Pancreas (tissue), 10 donors: ENCODE measurements at regions not wholly inside any gene's neighbourhood (a gene's known extent, or its start where the extent isn't known, plus 50 kb on each side); places are given as distances from the start of the nearest gene placed in this dataset.

Source experiments
- ATAC-seq, 4 donors: fragments of 200-7000 bp; cut with Tn5 transposase; one replicate each; pipeline versions ENCODE4 v1.8.0 to v1.9.1; 2020; ENCODE audit warnings: mild to moderate bottlenecking in 4 of 4, moderate library complexity in 4 of 4
- DNase-seq, 6 donors: peaks; one replicate each; pipeline ENCODE4 v3.0.0-alpha.2; 2020
- FAIRE-seq: peaks from 2 replicates; lab custom pipeline; 2012; peaks lifted over from hg19 to GRCh38; lab: Jason Lieb, UNC
- H3K27ac ChIP-seq, 4 donors: fragments of 200-600 bp; sonication (generic); 1 replicate in 3 of 4; 2 replicates in 1 of 4; pipeline versions ENCODE4 v1.5.0 to v1.8.0; 2020
- H3K27me3 ChIP-seq, 4 donors: fragments of 200-600 bp; one replicate each; pipeline ENCODE4 v1.8.0; 2021
- H3K36me3 ChIP-seq, 3 donors: fragments of 200-600 bp; sonication (generic) in 1 of 3; one replicate each; pipeline versions ENCODE4 v1.5.0 to v1.8.0; 2020 to 2021
- H3K4me1 ChIP-seq, 3 donors: fragments of 200-600 bp; one replicate each; pipeline ENCODE4 v1.8.0; 2021
- H3K4me3 ChIP-seq, 4 donors: fragments of 200-600 bp; sonication (generic) in 2 of 4; one replicate each; pipeline versions ENCODE4 v1.5.0 to v1.8.0; 2020 to 2021
- H3K9me3 ChIP-seq, 4 donors: fragments of 200-600 bp; one replicate each; pipeline ENCODE4 v1.8.0; 2021
- CTCF ChIP-seq, 4 donors: fragments of 200-600 bp; sonication (generic) in 3 of 4; IDR thresholded peaks; one replicate each; pipeline versions ENCODE4 v1.5.0 to v1.8.0; 2021; ENCODE audit warnings: antibody characterized with exemption in 4 of 4
- WGBS, 2 donors: extraction: QIAGEN DNeasy Blood & Tissue Kit; methylation state at CpG; one replicate each; pipeline ENCODE4 v1.1.7; 2013; 5-methylcytosine and 5-hydroxymethylcytosine counted together
- intact Hi-C, 3 donors: fragments of 100-400 bp; cut with DNase I; formaldehyde crosslinking; loops; one replicate each; pipeline versions ENCODE4 v1.11.1 to v1.14.2; 2022
- donor health status: healthy with polysubstance abuse.
- donor health status: DM: no; HTN: no; CAD: no; lungs with moderate emphysema.
- donor health status: DM: no; HTN: no; CAD: no.
- donor health status: control.
- donor health status: control.
- donor health status: Bipolar disorder and iron deficiency.
- donor health status: DM: yes; HTN: yes; CAD: no.
- donor health status: DM: no; HTN: no; CAD: no.
- donor health status: DM: no; HTN: no; CAD: no.
- donor health status: DM: yes; HTN: yes; CAD: no.

- no peak for ATAC-seq
- FAIRE-seq, result no peak
These were observed 245.8 kb downstream of the SPATA31D1 start for GRCh38 chr9:82234160-82234943.

GRCh38 chr9:82242285-82242963 lies 253.9 kb downstream of the SPATA31D1 start:
- intact Hi-C loops, result no loop called here
- Histone ChIP-seq H3K9me3 (no peaks in the 10 kb centered on the region), H3K4me1 (no peaks in the 10 kb centered on the region), H3K27me3 (no peaks in the 10 kb centered on the region), H3K27ac (no peak overlapping the region), H3K4me3 (no peak overlapping the region), H3K36me3 (no peaks in the 10 kb centered on the region)
- 43 to 51% methylated on average over 5 of the region's 5 CpGs for WGBS, 2 donors
- TF ChIP-seq CTCF (IDR thresholded peaks at IDR 0.05), result no peak
- FAIRE-seq, result no peak
- no peak for DNase-seq
- ATAC-seq, result no peak

More at GRCh38 chr9:82234160-82234943, 245.8 kb downstream of the SPATA31D1 start:
- H3K4me1 ChIP-seq, result no peaks in the 10 kb centered on the region
- TF ChIP-seq CTCF (IDR thresholded peaks at IDR 0.05), result no peak
- H3K36me3 ChIP-seq, result no peaks in the 10 kb centered on the region
- DNase-seq, result no peak
- 33 to 37% methylated on average over 4 of the region's 4 CpGs for WGBS, 2 donors
- H3K27me3 ChIP-seq, result no peaks in the 10 kb centered on the region
- H3K4me3 ChIP-seq, result no peak overlapping the region
- no peaks in the 10 kb centered on the region for H3K9me3 ChIP-seq
- intact Hi-C loops, result no loop called here
- no peak overlapping the region for H3K27ac ChIP-seq

- intact Hi-C loops, result no loop called here
- peak in 2 of 4 donors; percentile 66 to 74 for ATAC-seq
- FAIRE-seq, result no peak
- H3K27me3 ChIP-seq, result no peaks in the 10 kb centered on the region
- TF ChIP-seq CTCF (IDR thresholded peaks at IDR 0.05), result no peak
- H3K4me3 ChIP-seq, result no peak overlapping the region
- no peaks in the 10 kb centered on the region for H3K9me3 ChIP-seq
- DNase-seq, result peak in 1 of 6 donors; percentile 35
- H3K36me3 ChIP-seq, result no peaks in the 10 kb centered on the region
- 87 to 89% methylated on average over 1 of the region's 1 CpG for WGBS, 2 donors
- no peak overlapping the region for H3K27ac ChIP-seq
- no peaks in the 10 kb centered on the region for H3K4me1 ChIP-seq
These were observed 258.7 kb downstream of the SPATA31D1 start for GRCh38 chr9:82247318-82247717.

GRCh38 chr9:82252116-82252515 lies 263.5 kb downstream of the SPATA31D1 start:
- Histone ChIP-seq H3K36me3 (no peaks in the 10 kb centered on the region), H3K4me3 (no peak overlapping the region), H3K27me3 (no peaks in the 10 kb centered on the region), H3K4me1 (no peaks in the 10 kb centered on the region), H3K27ac (no peak overlapping the region), H3K9me3 (no peaks in the 10 kb centered on the region)
- FAIRE-seq, result no peak
- intact Hi-C loops, result no loop called here
- ATAC-seq, result no peak
- no peak for DNase-seq
- TF ChIP-seq CTCF (IDR thresholded peaks at IDR 0.05), result no peak
